Thyroid gland (tissue), 4 donors: ENCODE measurements at regions not wholly inside any gene's neighbourhood (a gene's known extent, or its start where the extent isn't known, plus 50 kb on each side); places are given as distances from the start of the nearest gene placed in this dataset.

Experiments
- DNase-seq, 2 donors: peaks; one replicate each; pipeline ENCODE4 v3.0.0-alpha.2; 2019
- H3K27ac ChIP-seq, 3 donors: fragments of 200-600 bp; sonication (generic); 1 replicate in 2 of 3; 2 replicates in 1 of 3; pipeline ENCODE4 v1.5.1; 2016 to 2019; ENCODE audit warnings: mild to moderate bottlenecking in 1 of 3, moderate library complexity in 1 of 3
- H3K27me3 ChIP-seq: fragments of 200-600 bp; sonication (generic); one replicate; pipeline ENCODE4 v1.5.1; 2019
- H3K36me3 ChIP-seq, 2 donors: fragments of 200-600 bp; sonication (generic); one replicate each; pipeline ENCODE4 v1.5.1; 2016 to 2019
- H3K4me1 ChIP-seq, 2 donors: fragments of 200-600 bp; sonication (generic); one replicate each; pipeline ENCODE4 v1.5.1; 2017 to 2019
- H3K4me3 ChIP-seq, 3 donors: fragments of 200-600 bp; sonication (generic); replicated peaks in 1 of 3; 1 replicate in 2 of 3; 2 replicates in 1 of 3; pipeline ENCODE4 v1.5.1; 2016; ENCODE audit warnings: mild to moderate bottlenecking in 1 of 3
- H3K9me3 ChIP-seq: fragments of 200-600 bp; sonication (generic); one replicate; pipeline ENCODE4 v1.5.1; 2017
- CTCF ChIP-seq, 6 experiments: fragments of 200-600 bp in 3 of 6; fragments of 450-650 bp in 3 of 6; sonication (generic) in 3 of 6; IDR thresholded peaks; one replicate each; pipeline ENCODE4 v1.5.1; 2016 to 2019; ENCODE audit warnings: antibody characterized with exemption in 6 of 6, mild to moderate bottlenecking in 2 of 6, inconsistent platforms in 1 of 6, moderate library complexity in 1 of 6
- POLR2A ChIP-seq, 2 donors: fragments of 450-650 bp; IDR thresholded peaks; one replicate each; pipeline ENCODE4 v1.6.1; 2017; ENCODE audit warnings: antibody characterized with exemption in 2 of 2, mild to moderate bottlenecking in 2 of 2, moderate library complexity in 1 of 2
- WGBS, 2 donors: methylation state at CpG; one replicate each; pipeline ENCODE4 v1.1.5; 2017; 5-methylcytosine and 5-hydroxymethylcytosine counted together
- intact Hi-C: fragments of 100-400 bp; cut with DNase I; formaldehyde crosslinking; loops from one replicate; pipeline ENCODE4 v1.15.1; 2023

GRCh38 chr4:114365591-114365990 lies 233.0 kb upstream of the UGT8 start:
- WGBS, 2 donors: 85 to 89% methylated on average over 1 of the region's 1 CpG
- no peak overlapping the region for H3K27ac ChIP-seq
- no peak overlapping the region for H3K4me3 ChIP-seq
- H3K36me3 ChIP-seq: no peaks in the 10 kb centered on the region
- no peaks in the 10 kb centered on the region for H3K27me3 ChIP-seq
- no peaks in the 10 kb centered on the region for H3K4me1 ChIP-seq
- no peaks in the 10 kb centered on the region for H3K9me3 ChIP-seq
- DNase-seq: no peak
- no peak for TF ChIP-seq CTCF (IDR thresholded peaks at IDR 0.05)
- no peak for TF ChIP-seq POLR2A (IDR thresholded peaks at IDR 0.05)
- intact Hi-C loops: no loop called here

GRCh38 chr4:114366368-114366767 lies 232.2 kb upstream of the UGT8 start:
- H3K27ac ChIP-seq: no peak overlapping the region
- intact Hi-C loops: no loop called here
- H3K36me3 ChIP-seq: no peaks in the 10 kb centered on the region
- no peaks in the 10 kb centered on the region for H3K4me1 ChIP-seq
- 74 to 80% methylated on average over 2 of the region's 2 CpGs for WGBS, 2 donors
- no peaks in the 10 kb centered on the region for H3K27me3 ChIP-seq
- no peak for TF ChIP-seq CTCF (IDR thresholded peaks at IDR 0.05)
- H3K9me3 ChIP-seq: no peaks in the 10 kb centered on the region
- no peak overlapping the region for H3K4me3 ChIP-seq
- no peak for DNase-seq

GRCh38 chr4:114368751-114369150 lies 229.9 kb upstream of the UGT8 start:
- intact Hi-C loops: no loop called here
- DNase-seq: no peak
- H3K27ac ChIP-seq: no peak overlapping the region
- TF ChIP-seq POLR2A (IDR thresholded peaks at IDR 0.05) (no peak), CTCF (IDR thresholded peaks at IDR 0.05) (no peak)
- H3K9me3 ChIP-seq: no peaks in the 10 kb centered on the region
- 63 to 66% methylated on average over 1 of the region's 1 CpG for WGBS, 2 donors
- H3K36me3 ChIP-seq: no peaks in the 10 kb centered on the region
- no peaks in the 10 kb centered on the region for H3K27me3 ChIP-seq
- no peaks in the 10 kb centered on the region for H3K4me1 ChIP-seq
- no peak overlapping the region for H3K4me3 ChIP-seq

GRCh38 chr4:114373508-114373907 lies 225.1 kb upstream of the UGT8 start:
- H3K4me3 ChIP-seq: no peak overlapping the region
- H3K27ac ChIP-seq: no peak overlapping the region
- no peak for DNase-seq
- 75 to 84% methylated on average over 1 of the region's 1 CpG for WGBS, 2 donors
- no peaks in the 10 kb centered on the region for H3K36me3 ChIP-seq
- H3K4me1 ChIP-seq: no peaks in the 10 kb centered on the region
- H3K27me3 ChIP-seq: no peaks in the 10 kb centered on the region
- no peak for TF ChIP-seq POLR2A (IDR thresholded peaks at IDR 0.05)
- H3K9me3 ChIP-seq: no peaks in the 10 kb centered on the region
- intact Hi-C loops: no loop called here

GRCh38 chr4:114378305-114378903 lies 220.2 kb upstream of the UGT8 start:
- no peak overlapping the region for H3K27ac ChIP-seq
- no peak for DNase-seq
- TF ChIP-seq POLR2A (IDR thresholded peaks at IDR 0.05): no peak
- no peak for TF ChIP-seq CTCF (IDR thresholded peaks at IDR 0.05)
- no peaks in the 10 kb centered on the region for H3K9me3 ChIP-seq
- H3K4me1 ChIP-seq: no peaks in the 10 kb centered on the region
- H3K4me3 ChIP-seq: no peak overlapping the region
- 72 to 73% methylated on average over 4 of the region's 4 CpGs for WGBS, 2 donors
- no peaks in the 10 kb centered on the region for H3K36me3 ChIP-seq
- no peaks in the 10 kb centered on the region for H3K27me3 ChIP-seq
- intact Hi-C loops: no loop called here

GRCh38 chr4:114383067-114383466 lies 215.5 kb upstream of the UGT8 start:
- no peak overlapping the region for H3K4me3 ChIP-seq
- H3K4me1 ChIP-seq: no peaks in the 10 kb centered on the region
- no peak for TF ChIP-seq CTCF (IDR thresholded peaks at IDR 0.05)
- TF ChIP-seq POLR2A (IDR thresholded peaks at IDR 0.05): no peak
- no peaks in the 10 kb centered on the region for H3K36me3 ChIP-seq
- H3K27me3 ChIP-seq: no peaks in the 10 kb centered on the region
- intact Hi-C loops: loop anchor here (10.0 kb wide), 1 partner anchor 312 kb away; no protein-coding TSS in a partner anchor
- no peak overlapping the region for H3K27ac ChIP-seq
- WGBS, 2 donors: 88 to 91% methylated on average over 4 of the region's 4 CpGs
- no peak for DNase-seq
- no peaks in the 10 kb centered on the region for H3K9me3 ChIP-seq
